A204.1 (cell line): ENCODE measurements at regions not wholly inside any gene's neighbourhood (a gene's known extent, or its start where the extent isn't known, plus 50 kb on each side); places are given as distances from the start of the nearest gene placed in this dataset.
"Not testable (repeated sequence)": the region's sequence is repeated elsewhere in the genome, so short reads cannot be mapped to it uniquely, and the experiment has no call there.

ENCODE experiments used
- FAIRE-seq: peaks from 2 replicates; lab custom pipeline; 2012; peaks lifted over from hg19 to GRCh38; lab: Jason Lieb, UNC

GRCh38 chr6:160804639-160805038 is 102.6 kb downstream of the PLG start:
- FAIRE-seq = no peak

GRCh38 chr6:160808263-160808662 is 106.2 kb downstream of the PLG start:
- FAIRE-seq = no peak

- FAIRE-seq = no peak
Observed at GRCh38 chr6:160810238-160810637, 108.2 kb downstream of the PLG start.

GRCh38 chr6:160812097-160812496 is 110.1 kb downstream of the PLG start:
- no peak for FAIRE-seq

- no peak for FAIRE-seq
Observed at GRCh38 chr6:160818934-160819333, 116.9 kb downstream of the PLG start.

- FAIRE-seq = not testable (repeated sequence)
Observed at GRCh38 chr6:160820661-160821060, 118.6 kb downstream of the PLG start.

- FAIRE-seq = no peak
Observed at GRCh38 chr6:160831739-160832138, 129.7 kb downstream of the PLG start.

GRCh38 chr6:160832422-160832821 is 130.4 kb downstream of the PLG start:
- no peak for FAIRE-seq

GRCh38 chr6:160837146-160837545 is 135.1 kb downstream of the PLG start:
- FAIRE-seq = no peak

- FAIRE-seq = no peak
Observed at GRCh38 chr6:160851031-160851430, 140.5 kb upstream of the MAP3K4 start.

GRCh38 chr6:160853946-160854345 is 137.6 kb upstream of the MAP3K4 start:
- no peak for FAIRE-seq

GRCh38 chr6:160858886-160859285 is 132.7 kb upstream of the MAP3K4 start:
- FAIRE-seq = no peak

- FAIRE-seq = no peak
Observed at GRCh38 chr6:160859822-160860221, 131.7 kb upstream of the MAP3K4 start.

GRCh38 chr6:160861824-160862223 is 129.7 kb upstream of the MAP3K4 start:
- no peak for FAIRE-seq

GRCh38 chr6:160863782-160864181 is 127.8 kb upstream of the MAP3K4 start:
- FAIRE-seq = no peak

GRCh38 chr6:160871320-160871719 is 120.2 kb upstream of the MAP3K4 start:
- FAIRE-seq = no peak

- no peak for FAIRE-seq
Observed at GRCh38 chr6:160881148-160881808, 110.3 kb upstream of the MAP3K4 start.

GRCh38 chr6:160882006-160882405 is 109.6 kb upstream of the MAP3K4 start:
- FAIRE-seq = no peak

GRCh38 chr6:160882791-160883279 is 108.7 kb upstream of the MAP3K4 start:
- FAIRE-seq = no peak

- no peak for FAIRE-seq
Observed at GRCh38 chr6:160883560-160883959, 108.0 kb upstream of the MAP3K4 start.

- no peak for FAIRE-seq
Observed at GRCh38 chr6:160883999-160884398, 107.6 kb upstream of the MAP3K4 start.

- FAIRE-seq = not testable (repeated sequence)
Observed at GRCh38 chr6:160889148-160889547, 102.4 kb upstream of the MAP3K4 start.

GRCh38 chr6:160891690-160892089 is 99.9 kb upstream of the MAP3K4 start:
- FAIRE-seq = no peak

GRCh38 chr6:160895562-160895961 is 96.0 kb upstream of the MAP3K4 start:
- FAIRE-seq = no peak
